Neural progenitor cell (in vitro differentiated cells): ENCODE measurements at regions not wholly inside any gene's neighbourhood (a gene's known extent, or its start where the extent isn't known, plus 50 kb on each side); places are given as distances from the start of the nearest gene placed in this dataset.

Experiments
- CTCF ChIP-seq: fragments of 200-600 bp; sonication (generic); IDR thresholded peaks from 2 replicates; pipeline ENCODE4 v1.5.1; 2017; ENCODE audit warnings: antibody characterized with exemption, mild to moderate bottlenecking
- EZH2 ChIP-seq: fragments of 200-600 bp; sonication (generic); IDR thresholded peaks from 2 replicates; pipeline ENCODE4 v1.6.1; 2017; ENCODE audit warnings: antibody characterized with exemption, mild to moderate bottlenecking, moderate library complexity

DNA sequence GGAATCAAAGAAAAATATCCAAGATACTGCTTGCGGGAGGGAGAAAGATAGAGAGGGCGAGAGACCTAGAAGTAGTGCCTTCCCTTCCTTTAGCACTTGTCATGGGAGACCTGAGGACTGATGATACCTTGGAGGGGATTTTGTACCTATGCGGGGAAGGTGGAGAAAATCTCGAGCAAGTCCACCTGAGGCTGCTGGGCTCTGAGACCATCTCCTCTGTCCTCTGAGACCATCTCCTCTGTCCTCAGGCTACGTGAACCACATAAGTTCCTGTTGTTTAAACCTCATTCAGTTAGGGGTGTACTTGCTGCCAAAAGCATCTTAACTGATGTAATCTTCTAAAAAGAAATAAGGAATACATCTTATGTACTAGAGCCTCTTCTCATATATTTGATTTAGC, 164.9 kb downstream of the NR2F2 start:
- TF ChIP-seq EZH2 (no peak), CTCF (no peak)
